ENCODE measurements at regions not wholly inside any gene's neighbourhood (a gene's known extent, or its start where the extent isn't known, plus 50 kb on each side); places are given as distances from the start of the nearest gene placed in this dataset.

- Histone ChIP-seq H4K20me1 (ENCODE audit: control insufficient read depth, extremely low read depth, insufficient read depth, low read length) (no peaks in the 10 kb centered on the region), H3K4me3 (replicated peaks in 1 of 4; ENCODE audit: control extremely low read depth in 1 of 4, insufficient read depth in 1 of 4, low read depth in 3 of 4, low read length in 4 of 4) (no peak overlapping the region), H3K4me1 (ENCODE audit: control insufficient read depth, extremely low read depth, insufficient read depth, low read length) (no peaks in the 10 kb centered on the region), H3K27me3 (ENCODE audit: control insufficient read depth, insufficient read depth, low read length) (peaks cover 8% of the 10 kb centered on the region), H3K4me2 (ENCODE audit: extremely low read depth, insufficient read depth, low read length) (no peak overlapping the region), H3K9ac (ENCODE audit: insufficient read depth, low read length) (no peak overlapping the region), H2AFZ (ENCODE audit: low read length) (no peak overlapping the region), H3K36me3 (ENCODE audit: control insufficient read depth, insufficient read depth, low read length) (no peaks in the 10 kb centered on the region), H3K27ac (ENCODE audit: insufficient read depth, low read length) (no peak overlapping the region), H3K79me2 (ENCODE audit: control insufficient read depth, insufficient read depth, low read length) (no peaks in the 10 kb centered on the region), H3K9me3 (ENCODE audit: control insufficient read depth, insufficient read depth, low read depth, low read length) (no peaks in the 10 kb centered on the region)
- TF ChIP-seq EZH2 (IDR thresholded peaks at IDR 0.05; ENCODE audit: low read length, missing control alignments) (no peak), CTCF (conservative IDR thresholded peaks at IDR 0.05 in 1 of 2, IDR thresholded peaks at IDR 0.05 in 1 of 2; ENCODE audit: low read depth in 1 of 2, low read length in 2 of 2) (no peak)
- DNase-seq (ENCODE audit: low read depth in 2 of 2): no peak
Measured at GRCh38 chr5:141780240-141780951, 97.8 kb downstream of the PCDH1 start.

- Histone ChIP-seq H4K20me1 (ENCODE audit: control insufficient read depth, extremely low read depth, insufficient read depth, low read length) (no peaks in the 10 kb centered on the region), H3K79me2 (ENCODE audit: control insufficient read depth, insufficient read depth, low read length) (no peaks in the 10 kb centered on the region), H3K27ac (ENCODE audit: insufficient read depth, low read length) (no peak overlapping the region), H3K4me2 (ENCODE audit: extremely low read depth, insufficient read depth, low read length) (no peak overlapping the region), H3K9me3 (ENCODE audit: control insufficient read depth, insufficient read depth, low read depth, low read length) (no peaks in the 10 kb centered on the region), H3K36me3 (ENCODE audit: control insufficient read depth, insufficient read depth, low read length) (no peaks in the 10 kb centered on the region), H3K4me1 (ENCODE audit: control insufficient read depth, extremely low read depth, insufficient read depth, low read length) (no peaks in the 10 kb centered on the region), H3K4me3 (replicated peaks in 1 of 4; ENCODE audit: control extremely low read depth in 1 of 4, insufficient read depth in 1 of 4, low read depth in 3 of 4, low read length in 4 of 4) (no peak overlapping the region), H3K27me3 (ENCODE audit: control insufficient read depth, insufficient read depth, low read length) (peaks cover 8% of the 10 kb centered on the region), H3K9ac (ENCODE audit: insufficient read depth, low read length) (no peak overlapping the region), H2AFZ (ENCODE audit: low read length) (no peak overlapping the region)
- TF ChIP-seq CTCF (conservative IDR thresholded peaks at IDR 0.05 in 1 of 2, IDR thresholded peaks at IDR 0.05 in 1 of 2; ENCODE audit: low read depth in 1 of 2, low read length in 2 of 2) (no peak), EZH2 (IDR thresholded peaks at IDR 0.05; ENCODE audit: low read length, missing control alignments) (no peak)
- peak; percentile 26 to 82 for DNase-seq (ENCODE audit: low read depth in 2 of 2)
Measured at GRCh38 chr5:141779503-141779973, 97.5 kb upstream of the ARAP3 start.

GRCh38 chr5:141778683-141779082 lies 96.7 kb upstream of the ARAP3 start:
- Histone ChIP-seq H3K79me2 (ENCODE audit: control insufficient read depth, insufficient read depth, low read length) (no peaks in the 10 kb centered on the region), H3K4me2 (ENCODE audit: extremely low read depth, insufficient read depth, low read length) (no peak overlapping the region), H3K27ac (ENCODE audit: insufficient read depth, low read length) (no peak overlapping the region), H3K4me1 (ENCODE audit: control insufficient read depth, extremely low read depth, insufficient read depth, low read length) (no peaks in the 10 kb centered on the region), H3K9me3 (ENCODE audit: control insufficient read depth, insufficient read depth, low read depth, low read length) (no peaks in the 10 kb centered on the region), H3K36me3 (ENCODE audit: control insufficient read depth, insufficient read depth, low read length) (no peaks in the 10 kb centered on the region), H2AFZ (ENCODE audit: low read length) (no peak overlapping the region), H3K9ac (ENCODE audit: insufficient read depth, low read length) (no peak overlapping the region), H4K20me1 (ENCODE audit: control insufficient read depth, extremely low read depth, insufficient read depth, low read length) (no peaks in the 10 kb centered on the region), H3K27me3 (ENCODE audit: control insufficient read depth, insufficient read depth, low read length) (peaks cover 8% of the 10 kb centered on the region), H3K4me3 (replicated peaks in 1 of 4; ENCODE audit: control extremely low read depth in 1 of 4, insufficient read depth in 1 of 4, low read depth in 3 of 4, low read length in 4 of 4) (no peak overlapping the region)
- TF ChIP-seq CTCF (conservative IDR thresholded peaks at IDR 0.05 in 1 of 2, IDR thresholded peaks at IDR 0.05 in 1 of 2; ENCODE audit: low read depth in 1 of 2, low read length in 2 of 2) (no peak), EZH2 (IDR thresholded peaks at IDR 0.05; ENCODE audit: low read length, missing control alignments) (no peak)
- peak in 1 of 2 donors; percentile 11 for DNase-seq (ENCODE audit: low read depth in 2 of 2)

All from fibroblast of lung (primary cell).